ENCODE measurements at regions not wholly inside any gene's neighbourhood (a gene's known extent, or its start where the extent isn't known, plus 50 kb on each side); places are given as distances from the start of the nearest gene placed in this dataset.

GRCh38 chr12:107339487-107339886 lies 246.1 kb upstream of the CRY1 start:
- Mint-ChIP-seq H3K9me3 (ENCODE audit: low read depth) (peaks cover 6% of the 10 kb centered on the region), H3K4me1 (ENCODE audit: low read depth) (no peaks in the 10 kb centered on the region), H3K4me3 (ENCODE audit: unreplicated experiment) (no peak overlapping the region), H3K27me3 (ENCODE audit: low read depth) (peaks cover 31% of the 10 kb centered on the region), H3K27ac (ENCODE audit: unreplicated experiment) (no peak overlapping the region), H3K36me3 (ENCODE audit: low read depth) (no peaks in the 10 kb centered on the region)
- no peak for DNase-seq (ENCODE audit: low spot score)
- TF ChIP-seq, protein P1, sequence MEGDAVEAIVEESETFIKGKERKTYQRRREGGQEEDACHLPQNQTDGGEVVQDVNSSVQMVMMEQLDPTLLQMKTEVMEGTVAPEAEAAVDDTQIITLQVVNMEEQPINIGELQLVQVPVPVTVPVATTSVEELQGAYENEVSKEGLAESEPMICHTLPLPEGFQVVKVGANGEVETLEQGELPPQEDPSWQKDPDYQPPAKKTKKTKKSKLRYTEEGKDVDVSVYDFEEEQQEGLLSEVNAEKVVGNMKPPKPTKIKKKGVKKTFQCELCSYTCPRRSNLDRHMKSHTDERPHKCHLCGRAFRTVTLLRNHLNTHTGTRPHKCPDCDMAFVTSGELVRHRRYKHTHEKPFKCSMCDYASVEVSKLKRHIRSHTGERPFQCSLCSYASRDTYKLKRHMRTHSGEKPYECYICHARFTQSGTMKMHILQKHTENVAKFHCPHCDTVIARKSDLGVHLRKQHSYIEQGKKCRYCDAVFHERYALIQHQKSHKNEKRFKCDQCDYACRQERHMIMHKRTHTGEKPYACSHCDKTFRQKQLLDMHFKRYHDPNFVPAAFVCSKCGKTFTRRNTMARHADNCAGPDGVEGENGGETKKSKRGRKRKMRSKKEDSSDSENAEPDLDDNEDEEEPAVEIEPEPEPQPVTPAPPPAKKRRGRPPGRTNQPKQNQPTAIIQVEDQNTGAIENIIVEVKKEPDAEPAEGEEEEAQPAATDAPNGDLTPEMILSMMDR (IDR thresholded peaks at IDR 0.05) = no peak

GRCh38 chr12:107339932-107340331 lies 246.6 kb upstream of the CRY1 start:
- Mint-ChIP-seq H3K27ac (ENCODE audit: unreplicated experiment) (no peak overlapping the region), H3K9me3 (ENCODE audit: low read depth) (peaks cover 6% of the 10 kb centered on the region)

GRCh38 chr12:107340898-107341297 lies 247.5 kb upstream of the CRY1 start:
- Mint-ChIP-seq H3K9me3 (ENCODE audit: low read depth) (peaks cover 6% of the 10 kb centered on the region), H3K27me3 (ENCODE audit: low read depth) (peaks cover 28% of the 10 kb centered on the region), H3K4me3 (ENCODE audit: unreplicated experiment) (no peak overlapping the region), H3K36me3 (ENCODE audit: low read depth) (no peaks in the 10 kb centered on the region), H3K27ac (ENCODE audit: unreplicated experiment) (no peak overlapping the region), H3K4me1 (ENCODE audit: low read depth) (no peaks in the 10 kb centered on the region)
- DNase-seq (ENCODE audit: low spot score) = no peak
- TF ChIP-seq, protein P1 (IDR thresholded peaks at IDR 0.05) = no peak

More at GRCh38 chr12:107339932-107340331, 246.6 kb upstream of the CRY1 start:
- H3K4me1 Mint-ChIP-seq (ENCODE audit: low read depth) = no peaks in the 10 kb centered on the region
- H3K4me3 Mint-ChIP-seq (ENCODE audit: unreplicated experiment) = no peak overlapping the region
- no peaks in the 10 kb centered on the region for H3K36me3 Mint-ChIP-seq (ENCODE audit: low read depth)
- H3K27me3 Mint-ChIP-seq (ENCODE audit: low read depth) = peaks cover 29% of the 10 kb centered on the region
- TF ChIP-seq, protein P1 (IDR thresholded peaks at IDR 0.05) = no peak
- no peak for DNase-seq (ENCODE audit: low spot score)

DNA sequence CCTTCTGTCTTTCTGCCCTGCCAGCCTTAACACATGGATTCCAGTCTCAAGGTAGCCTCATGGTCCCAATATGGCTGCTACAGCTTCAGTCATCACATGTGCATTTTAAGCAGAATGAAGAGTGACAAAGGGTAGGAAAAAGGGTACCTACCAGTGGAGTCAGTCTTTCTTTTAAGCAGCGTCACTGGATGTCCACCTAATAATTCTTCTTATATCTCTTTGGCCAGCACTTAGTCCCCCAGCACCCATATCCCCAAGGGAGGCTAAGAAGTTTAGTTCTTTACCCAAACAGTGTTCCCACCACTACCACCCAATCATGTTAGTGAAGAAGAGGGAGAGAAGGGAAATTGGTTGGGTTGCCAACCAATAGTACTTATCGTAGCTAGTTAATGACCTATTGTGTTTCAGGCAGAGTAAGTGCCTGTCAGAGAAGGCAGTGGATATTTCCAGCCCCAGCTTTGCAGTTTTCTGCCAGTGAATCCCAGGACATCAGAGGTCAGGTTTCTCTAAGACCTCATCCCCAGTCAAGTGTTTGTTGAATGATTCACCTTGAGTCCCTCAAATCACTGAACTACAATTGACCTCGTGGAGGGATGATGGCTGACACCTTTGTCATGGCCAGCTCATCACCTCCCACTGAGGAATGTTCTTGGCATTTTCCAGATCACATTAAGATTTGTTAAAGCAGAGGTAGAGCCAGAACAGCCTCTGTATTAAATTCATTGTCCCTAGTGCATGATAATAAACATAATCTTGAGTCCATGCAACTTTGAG lies 250.9 kb upstream of the CRY1 start:
- TF ChIP-seq, protein P1 (IDR thresholded peaks at IDR 0.05) = no peak
- Mint-ChIP-seq H3K4me1 (ENCODE audit: low read depth) (no peaks in the 10 kb centered on the region), H3K4me3 (ENCODE audit: unreplicated experiment) (no peak overlapping the region), H3K36me3 (ENCODE audit: low read depth) (no peaks in the 10 kb centered on the region), H3K27ac (ENCODE audit: unreplicated experiment) (no peak overlapping the region), H3K9me3 (ENCODE audit: low read depth) (peaks cover 6% of the 10 kb centered on the region), H3K27me3 (ENCODE audit: low read depth) (peaks cover 20% of the 10 kb centered on the region)
- no peak for DNase-seq (ENCODE audit: low spot score)

DNA sequence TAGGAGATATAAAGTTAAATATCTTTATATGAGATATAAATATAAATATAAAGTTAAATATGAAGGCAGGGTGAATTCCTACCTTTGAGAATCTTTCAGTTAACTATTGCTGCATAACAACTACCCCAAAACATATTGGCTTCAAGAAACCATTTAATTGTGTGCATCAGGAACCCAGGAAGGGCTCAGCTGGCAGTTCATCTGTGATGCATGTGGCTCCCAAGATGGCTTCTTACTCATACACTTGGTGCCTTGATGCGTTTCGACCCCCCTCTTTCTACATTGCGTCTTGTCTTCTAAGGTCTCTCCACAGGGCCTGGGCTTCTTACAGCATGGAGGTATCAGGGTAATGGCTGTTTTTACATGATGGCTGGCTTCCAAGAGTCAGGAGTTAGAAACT lies 253.9 kb upstream of the CRY1 start:
- Mint-ChIP-seq H3K4me1 (ENCODE audit: low read depth) (no peaks in the 10 kb centered on the region), H3K27me3 (ENCODE audit: low read depth) (peaks cover 17% of the 10 kb centered on the region), H3K36me3 (ENCODE audit: low read depth) (no peaks in the 10 kb centered on the region), H3K9me3 (ENCODE audit: low read depth) (peaks cover 3% of the 10 kb centered on the region), H3K27ac (ENCODE audit: unreplicated experiment) (no peak overlapping the region), H3K4me3 (ENCODE audit: unreplicated experiment) (no peak overlapping the region)
- DNase-seq (ENCODE audit: low spot score) = no peak
- TF ChIP-seq, protein P1 (IDR thresholded peaks at IDR 0.05) = no peak

All from chondrocyte (in vitro differentiated cells).